Lower leg skin (tissue), 4 donors: ENCODE measurements at regions not wholly inside any gene's neighbourhood (a gene's known extent, or its start where the extent isn't known, plus 50 kb on each side); places are given as distances from the start of the nearest gene placed in this dataset.

ENCODE experiments used
- DNase-seq, 2 donors: peaks; one replicate each; pipeline ENCODE4 v3.0.0-alpha.2; 2019; ENCODE audit warnings: low spot score in 2 of 2
- H3K4me3 ChIP-seq: fragments of 200-600 bp; sonication (generic); 2 replicates; pipeline ENCODE4 v1.5.1; 2017; ENCODE audit warnings: mild to moderate bottlenecking, low read depth; ENCODE audit not compliant: poor library complexity, severe bottlenecking
- CTCF ChIP-seq, 3 donors: fragments of 450-650 bp; IDR thresholded peaks; one replicate each; pipeline ENCODE4 v1.5.1; 2016; ENCODE audit warnings: antibody characterized with exemption in 3 of 3, mild to moderate bottlenecking in 3 of 3, moderate library complexity in 2 of 3
- POLR2A ChIP-seq, 2 donors: fragments of 450-650 bp; IDR thresholded peaks; one replicate each; pipeline ENCODE4 v1.6.1; 2016 to 2017; ENCODE audit warnings: antibody characterized with exemption in 2 of 2, mild to moderate bottlenecking in 1 of 2, moderate library complexity in 1 of 2
- WGBS, 2 donors: methylation state at CpG; one replicate each; pipeline ENCODE4 v1.1.5; 2018; 5-methylcytosine and 5-hydroxymethylcytosine counted together
- intact Hi-C: fragments of 100-400 bp; cut with DNase I; formaldehyde crosslinking; loops from one replicate; pipeline ENCODE4 v1.15.0; 2023; ENCODE audit warnings: low total_unique reads

GRCh38 chr9:84512493-84512892 is 157.0 kb upstream of the NTRK2 start:
- DNase-seq, result no peak
- H3K4me3 ChIP-seq, result no peak overlapping the region
- 48 to 61% methylated on average over 2 of the region's 2 CpGs for WGBS, 2 donors
- intact Hi-C loops, result no loop called here
- TF ChIP-seq POLR2A (IDR thresholded peaks at IDR 0.05) (no peak), CTCF (IDR thresholded peaks at IDR 0.05) (no peak)

GRCh38 chr9:84513473-84513872 is 156.1 kb upstream of the NTRK2 start:
- H3K4me3 ChIP-seq, result no peak overlapping the region
- TF ChIP-seq POLR2A (IDR thresholded peaks at IDR 0.05) (no peak), CTCF (IDR thresholded peaks at IDR 0.05) (no peak)
- intact Hi-C loops, result no loop called here
- DNase-seq, result no peak
- WGBS, 2 donors, result 86 to 96% methylated on average over 1 of the region's 1 CpG

GRCh38 chr9:84513979-84514378 is 155.6 kb upstream of the NTRK2 start:
- no peak for DNase-seq
- intact Hi-C loops, result no loop called here
- WGBS, 2 donors, result 88 to 91% methylated on average over 2 of the region's 2 CpGs
- H3K4me3 ChIP-seq, result no peak overlapping the region
- no peak for TF ChIP-seq POLR2A (IDR thresholded peaks at IDR 0.05)
- no peak for TF ChIP-seq CTCF (IDR thresholded peaks at IDR 0.05)

GRCh38 chr9:84514421-84514820 is 155.1 kb upstream of the NTRK2 start:
- WGBS, 2 donors, result 63 to 73% methylated on average over 5 of the region's 5 CpGs
- intact Hi-C loops, result no loop called here

GRCh38 chr9:84517026-84517425 is 152.5 kb upstream of the NTRK2 start:
- no peak for DNase-seq
- intact Hi-C loops, result no loop called here
- 79 to 83% methylated on average over 5 of the region's 5 CpGs for WGBS, 2 donors
- TF ChIP-seq POLR2A (IDR thresholded peaks at IDR 0.05), result no peak
- TF ChIP-seq CTCF (IDR thresholded peaks at IDR 0.05), result no peak
- H3K4me3 ChIP-seq, result no peak overlapping the region

More at GRCh38 chr9:84514421-84514820, 155.1 kb upstream of the NTRK2 start:
- TF ChIP-seq CTCF (IDR thresholded peaks at IDR 0.05) (no peak), POLR2A (IDR thresholded peaks at IDR 0.05) (no peak)
- H3K4me3 ChIP-seq, result no peak overlapping the region
- DNase-seq, result no peak

GRCh38 chr9:84519413-84519812 is 150.1 kb upstream of the NTRK2 start:
- WGBS, 2 donors, result 55 to 67% methylated on average over 5 of the region's 5 CpGs
- intact Hi-C loops, result no loop called here
- TF ChIP-seq CTCF (IDR thresholded peaks at IDR 0.05) (no peak), POLR2A (IDR thresholded peaks at IDR 0.05) (no peak)
- no peak for DNase-seq
- H3K4me3 ChIP-seq, result no peak overlapping the region
